ENCODE measurements at regions not wholly inside any gene's neighbourhood (a gene's known extent, or its start where the extent isn't known, plus 50 kb on each side); places are given as distances from the start of the nearest gene placed in this dataset.

- TF ChIP-seq EZH2phosphoT487 (IDR thresholded peaks at IDR 0.05; ENCODE audit: borderline replicate concordance, low read depth, low read length) (no peak), CTCF (conservative IDR thresholded peaks at IDR 0.05; ENCODE audit: low read length) (peak; percentile 84)
- BruUV-seq (replicated peaks) = no TSS peak
- no peak overlapping the region for H3K4me2 ChIP-seq (ENCODE audit: low read length)
- peak; percentile 64 for DNase-seq (ENCODE audit: low spot score)
- no peaks in the 10 kb centered on the region for H3K79me2 ChIP-seq (ENCODE audit: insufficient read depth, low read depth, low read length)
- ChIA-PET CTCF (ENCODE audit: unreplicated experiment) (interaction anchor here (0.7 to 1.0 kb wide), 3 partner anchors 162 to 165 kb away, joined by 3 to 6 read pairs (median 4); no protein-coding TSS in a partner anchor), POLR2A (interaction anchor here (0.5 to 1.3 kb wide), 6 partner anchors 30 to 1618 kb away, joined by 3 to 5 read pairs (median 3); no protein-coding TSS in a partner anchor)
- H2AFZ ChIP-seq (ENCODE audit: low read length) = peak overlapping the region; percentile 24; the same call in 1 of the 2 replicates
- H3K36me3 ChIP-seq (ENCODE audit: insufficient read depth, low read length) = no peaks in the 10 kb centered on the region
- intact Hi-C loops (cut with micrococcal nuclease; ENCODE audit: unreplicated experiment) = loop anchor here (1.0 kb wide), 1 partner anchor 162 kb away; no protein-coding TSS in a partner anchor
- no peak overlapping the region for H3K4me3 ChIP-seq (ENCODE audit: low read depth, low read length, poor library complexity, severe bottlenecking)
- no peak overlapping the region for H3K27ac ChIP-seq (ENCODE audit: low read depth, low read length, poor library complexity, severe bottlenecking)
- no peaks in the 10 kb centered on the region for H4K20me1 ChIP-seq (ENCODE audit: insufficient read depth, low read length)
- H3K9me3 ChIP-seq (ENCODE audit: low read length) = no peaks in the 10 kb centered on the region
- no peaks in the 10 kb centered on the region for H3K4me1 ChIP-seq (ENCODE audit: insufficient read depth, low read length, poor library complexity, severe bottlenecking)
- H3K9me2 ChIP-seq (ENCODE audit: insufficient read depth, low read length) = no peaks in the 10 kb centered on the region
These were observed 110.2 kb downstream of the MDH1 start for GRCh38 chr2:63698786-63699548.

- no peak overlapping the region for H3K4me3 ChIP-seq (ENCODE audit: low read depth, low read length, poor library complexity, severe bottlenecking)
- no peaks in the 10 kb centered on the region for H3K9me2 ChIP-seq (ENCODE audit: insufficient read depth, low read length)
- DNase-seq (ENCODE audit: low spot score) = no peak
- CTCF ChIA-PET (ENCODE audit: unreplicated experiment) = interaction anchor here (0.7 kb wide), 1 partner anchor 162 kb away, joined by 4 read pairs; no protein-coding TSS in a partner anchor
- BruUV-seq (replicated peaks) = no TSS peak
- H3K4me2 ChIP-seq (ENCODE audit: low read length) = no peak overlapping the region
- POLR2A ChIA-PET = interaction anchor here (0.9 to 1.3 kb wide), 4 partner anchors 159 to 180 kb away, joined by 3 to 5 read pairs (median 4); no protein-coding TSS in a partner anchor
- no peaks in the 10 kb centered on the region for H3K9me3 ChIP-seq (ENCODE audit: low read length)
- intact Hi-C loops (cut with micrococcal nuclease; ENCODE audit: unreplicated experiment) = loop anchor here (1.0 kb wide), 1 partner anchor 162 kb away; no protein-coding TSS in a partner anchor
- H2AFZ ChIP-seq (ENCODE audit: low read length) = peak overlapping the region; percentile 24; the same call in 1 of the 2 replicates
- H3K4me1 ChIP-seq (ENCODE audit: insufficient read depth, low read length, poor library complexity, severe bottlenecking) = no peaks in the 10 kb centered on the region
- H4K20me1 ChIP-seq (ENCODE audit: insufficient read depth, low read length) = no peaks in the 10 kb centered on the region
- TF ChIP-seq EZH2phosphoT487 (IDR thresholded peaks at IDR 0.05; ENCODE audit: borderline replicate concordance, low read depth, low read length) (no peak), CTCF (conservative IDR thresholded peaks at IDR 0.05; ENCODE audit: low read length) (no peak)
- no peaks in the 10 kb centered on the region for H3K79me2 ChIP-seq (ENCODE audit: insufficient read depth, low read depth, low read length)
- H3K36me3 ChIP-seq (ENCODE audit: insufficient read depth, low read length) = no peaks in the 10 kb centered on the region
- no peak overlapping the region for H3K27ac ChIP-seq (ENCODE audit: low read depth, low read length, poor library complexity, severe bottlenecking)
These were observed 110.7 kb downstream of the MDH1 start for GRCh38 chr2:63699549-63699839.

GRCh38 chr2:63700271-63700670 is 111.5 kb downstream of the MDH1 start:
- no TSS peak for BruUV-seq (replicated peaks)
- Histone ChIP-seq H3K27ac (ENCODE audit: low read depth, low read length, poor library complexity, severe bottlenecking) (no peak overlapping the region), H2AFZ (ENCODE audit: low read length) (no peak overlapping the region), H3K79me2 (ENCODE audit: insufficient read depth, low read depth, low read length) (no peaks in the 10 kb centered on the region), H4K20me1 (ENCODE audit: insufficient read depth, low read length) (no peaks in the 10 kb centered on the region), H3K4me1 (ENCODE audit: insufficient read depth, low read length, poor library complexity, severe bottlenecking) (no peaks in the 10 kb centered on the region), H3K9me2 (ENCODE audit: insufficient read depth, low read length) (no peaks in the 10 kb centered on the region), H3K9me3 (ENCODE audit: low read length) (no peaks in the 10 kb centered on the region), H3K4me2 (ENCODE audit: low read length) (no peak overlapping the region), H3K36me3 (ENCODE audit: insufficient read depth, low read length) (no peaks in the 10 kb centered on the region), H3K4me3 (ENCODE audit: low read depth, low read length, poor library complexity, severe bottlenecking) (no peak overlapping the region)
- DNase-seq (ENCODE audit: low spot score) = no peak
- CTCF ChIA-PET (ENCODE audit: unreplicated experiment) = no interaction called here
- TF ChIP-seq EZH2phosphoT487 (IDR thresholded peaks at IDR 0.05; ENCODE audit: borderline replicate concordance, low read depth, low read length) = no peak
- no peak for TF ChIP-seq CTCF (conservative IDR thresholded peaks at IDR 0.05; ENCODE audit: low read length)
- POLR2A ChIA-PET = interaction anchor here (0.6 to 1.0 kb wide), 3 partner anchors 95 to 1354 kb away, joined by 3 to 4 read pairs (median 4); no protein-coding TSS in a partner anchor
- intact Hi-C loops (cut with micrococcal nuclease; ENCODE audit: unreplicated experiment) = no loop called here

Data from OCI-LY7 (cell line).